Bronchial epithelial cell (primary cell): ENCODE measurements at regions not wholly inside any gene's neighbourhood (a gene's known extent, or its start where the extent isn't known, plus 50 kb on each side); places are given as distances from the start of the nearest gene placed in this dataset.

ENCODE experiments used
- DNase-seq: peaks from one replicate; pipeline ENCODE4 v3.0.0-alpha.2; 2010; ENCODE audit warnings: low read depth
- FAIRE-seq: peaks from 2 replicates; lab custom pipeline; 2011; peaks lifted over from hg19 to GRCh38; lab: Jason Lieb, UNC
- H3K27me3 ChIP-seq: 2 replicates; pipeline ENCODE4 v1.5.1; 2011; ENCODE audit warnings: low read length; ENCODE audit not compliant: control insufficient read depth, insufficient read depth
- H3K36me3 ChIP-seq: 2 replicates; pipeline ENCODE4 v1.5.1; 2011; ENCODE audit warnings: low read length; ENCODE audit not compliant: control insufficient read depth, insufficient read depth
- H3K4me3 ChIP-seq: 2 replicates; pipeline ENCODE4 v1.5.1; 2011; ENCODE audit warnings: mild to moderate bottlenecking, low read depth, low read length, control low read depth
- CTCF ChIP-seq: IDR thresholded peaks from 2 replicates; pipeline ENCODE4 v1.5.1; 2011; ENCODE audit warnings: mild to moderate bottlenecking, moderate library complexity, low read length, control low read depth, inconsistent platforms; ENCODE audit not compliant: insufficient read depth, severe bottlenecking

- DNase-seq (no peak), FAIRE-seq (no peak)
- H3K4me3 ChIP-seq = no peak overlapping the region
- no peaks in the 10 kb centered on the region for H3K27me3 ChIP-seq
- TF ChIP-seq CTCF = no peak
- H3K36me3 ChIP-seq = no peaks in the 10 kb centered on the region
Observed at GRCh38 chr3:6770397-6770690, 90.6 kb upstream of the GRM7 start.

GRCh38 chr3:6771171-6771570 lies 89.7 kb upstream of the GRM7 start:
- no peak for TF ChIP-seq CTCF
- no peak for FAIRE-seq

DNA sequence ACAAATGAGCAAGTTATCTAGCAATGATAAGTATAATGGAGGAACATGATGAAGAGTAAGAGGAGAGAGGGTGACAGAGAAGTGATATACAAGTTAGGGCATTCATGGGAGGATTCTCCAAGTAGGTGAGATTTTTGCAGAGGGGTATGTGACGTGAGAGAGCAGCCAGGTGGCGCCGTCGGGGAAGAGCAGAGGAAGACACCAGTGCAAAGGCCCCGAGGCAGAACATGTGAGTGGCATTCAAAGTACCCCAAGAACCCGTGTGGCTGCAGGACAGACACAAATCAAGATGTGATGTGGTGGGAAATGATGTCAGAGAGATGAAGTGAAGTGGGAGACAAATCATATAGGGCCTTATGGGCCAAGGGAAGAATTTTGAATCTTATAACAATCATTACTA lies 81.8 kb upstream of the GRM7 start:
- FAIRE-seq (no peak), DNase-seq (no peak)
- no peak for TF ChIP-seq CTCF
- no peak overlapping the region for H3K4me3 ChIP-seq
- H3K27me3 ChIP-seq = no peaks in the 10 kb centered on the region
- H3K36me3 ChIP-seq = no peaks in the 10 kb centered on the region

More at GRCh38 chr3:6771171-6771570, 89.7 kb upstream of the GRM7 start:
- no peaks in the 10 kb centered on the region for H3K27me3 ChIP-seq
- H3K36me3 ChIP-seq = no peaks in the 10 kb centered on the region
- no peak for DNase-seq
- no peak overlapping the region for H3K4me3 ChIP-seq

DNA sequence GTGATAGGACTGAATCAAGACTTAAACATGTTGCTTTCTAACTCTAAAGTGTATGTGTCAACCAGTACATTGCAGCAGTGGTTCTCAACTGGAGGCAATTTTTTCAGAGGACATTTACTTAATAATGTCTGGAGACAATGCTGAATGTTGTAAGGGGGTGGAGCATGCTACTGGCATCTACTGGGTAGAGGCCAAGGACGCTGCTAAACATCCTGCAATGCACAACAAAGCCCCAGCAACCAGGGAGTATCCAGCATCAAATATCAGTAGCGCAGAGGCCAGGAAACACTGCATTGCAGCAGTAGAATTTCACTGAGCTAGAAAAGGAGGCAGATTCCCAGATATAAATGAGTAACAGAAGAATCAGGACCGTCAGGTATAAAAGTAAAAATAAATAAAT lies 79.8 kb upstream of the GRM7 start:
- Histone ChIP-seq H3K27me3 (no peaks in the 10 kb centered on the region), H3K4me3 (no peak overlapping the region), H3K36me3 (no peaks in the 10 kb centered on the region)
- no peak for DNase-seq
- no peak for TF ChIP-seq CTCF
- FAIRE-seq = no peak

GRCh38 chr3:6785726-6786125 lies 75.2 kb upstream of the GRM7 start:
- FAIRE-seq = no peak
- DNase-seq = no peak
- Histone ChIP-seq H3K4me3 (no peak overlapping the region), H3K27me3 (no peaks in the 10 kb centered on the region), H3K36me3 (no peaks in the 10 kb centered on the region)
- TF ChIP-seq CTCF = no peak

DNA sequence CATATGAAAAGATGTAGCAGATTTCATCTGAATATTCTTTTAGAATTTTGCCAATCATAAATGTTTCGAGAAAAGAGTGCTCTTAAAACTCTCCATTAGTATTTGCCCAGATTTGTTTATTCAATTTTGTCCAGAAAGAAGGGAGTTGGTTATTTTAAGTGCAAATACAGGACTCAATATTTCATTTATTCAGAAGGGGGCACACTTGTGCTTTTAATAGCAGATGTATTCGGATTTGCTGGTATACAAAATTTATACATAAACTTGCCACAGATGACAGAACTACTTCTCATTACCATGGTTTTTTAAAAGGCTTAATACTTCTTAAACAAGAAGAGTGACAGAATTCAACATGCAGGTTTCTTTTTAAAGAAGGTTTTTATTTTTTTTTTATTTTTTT lies 69.8 kb upstream of the GRM7 start:
- TF ChIP-seq CTCF = no peak
- FAIRE-seq (no peak), DNase-seq (no peak)
- Histone ChIP-seq H3K4me3 (no peak overlapping the region), H3K27me3 (no peaks in the 10 kb centered on the region), H3K36me3 (no peaks in the 10 kb centered on the region)
